Thoracic aorta (tissue), 2 donors: ENCODE measurements at regions not wholly inside any gene's neighbourhood (a gene's known extent, or its start where the extent isn't known, plus 50 kb on each side); places are given as distances from the start of the nearest gene placed in this dataset.

ENCODE experiments used
- ATAC-seq: fragments of 150-250 bp; one replicate; pipeline ENCODE4 v1.8.0; 2017; ENCODE audit warnings: low read depth; ENCODE audit not compliant: insufficient number of reproducible peaks, low FRiP score
- DNase-seq: peaks from one replicate; pipeline ENCODE4 v3.0.0-alpha.2; 2020; ENCODE audit warnings: low spot score
- H3K27ac ChIP-seq, 2 donors: fragments of 200-600 bp; sonication (generic); 1 replicate in 1 of 2; 2 replicates in 1 of 2; pipeline ENCODE4 v1.5.1; 2016; ENCODE audit warnings: mild to moderate bottlenecking in 2 of 2, moderate library complexity in 2 of 2
- H3K27me3 ChIP-seq: fragments of 200-600 bp; sonication (generic); replicated peaks from 2 replicates; pipeline ENCODE4 v1.6.0; 2016; ENCODE audit warnings: mild to moderate bottlenecking; ENCODE audit not compliant: insufficient read depth
- H3K36me3 ChIP-seq: fragments of 200-600 bp; sonication (generic); one replicate; pipeline ENCODE4 v1.5.1; 2016
- H3K4me1 ChIP-seq, 2 donors: fragments of 200-600 bp; sonication (generic); 1 replicate in 1 of 2; 2 replicates in 1 of 2; pipeline versions ENCODE4 v1.5.1 to v1.6.0; 2016; ENCODE audit warnings: low read depth in 2 of 2, mild to moderate bottlenecking in 1 of 2; ENCODE audit not compliant: control insufficient read depth in 1 of 2
- H3K4me3 ChIP-seq: fragments of 200-600 bp; sonication (generic); 2 replicates; pipeline ENCODE4 v1.5.1; 2016; ENCODE audit warnings: mild to moderate bottlenecking
- H3K9me3 ChIP-seq: fragments of 200-600 bp; sonication (generic); 2 replicates; pipeline ENCODE4 v1.5.1; 2016
- CTCF ChIP-seq: fragments of 200-600 bp; sonication (generic); IDR thresholded peaks from one replicate; pipeline ENCODE4 v1.5.1; 2019; ENCODE audit warnings: antibody characterized with exemption

- H3K9me3 ChIP-seq = no peaks in the 10 kb centered on the region
- no peaks in the 10 kb centered on the region for H3K27me3 ChIP-seq
- no peak for TF ChIP-seq CTCF
- no peak overlapping the region for H3K4me3 ChIP-seq
- H3K36me3 ChIP-seq = no peaks in the 10 kb centered on the region
- no peak overlapping the region for H3K27ac ChIP-seq
- no peak for DNase-seq
- H3K4me1 ChIP-seq = no peaks in the 10 kb centered on the region
- ATAC-seq = no peak
Observed at GRCh38 chr13:54999399-54999907, 1970.8 kb downstream of the OLFM4 start.

GRCh38 chr13:55000043-55000442 lies 1971.4 kb downstream of the OLFM4 start:
- Histone ChIP-seq H3K4me1 (no peaks in the 10 kb centered on the region), H3K27ac (no peak overlapping the region), H3K4me3 (no peak overlapping the region), H3K27me3 (no peaks in the 10 kb centered on the region), H3K9me3 (no peaks in the 10 kb centered on the region), H3K36me3 (no peaks in the 10 kb centered on the region)
- DNase-seq = no peak
- TF ChIP-seq CTCF = no peak
- no peak for ATAC-seq

- H3K27ac ChIP-seq = no peak overlapping the region
- no peak overlapping the region for H3K4me3 ChIP-seq
- no peaks in the 10 kb centered on the region for H3K27me3 ChIP-seq
- no peaks in the 10 kb centered on the region for H3K4me1 ChIP-seq
- TF ChIP-seq CTCF = no peak
- no peak for DNase-seq
- no peaks in the 10 kb centered on the region for H3K36me3 ChIP-seq
- no peak for ATAC-seq
- no peaks in the 10 kb centered on the region for H3K9me3 ChIP-seq
Observed at GRCh38 chr13:55000844-55001243, 1972.2 kb downstream of the OLFM4 start.

GRCh38 chr13:55001881-55002280 lies 1973.3 kb downstream of the OLFM4 start:
- TF ChIP-seq CTCF = no peak
- DNase-seq (no peak), ATAC-seq (no peak)
- no peaks in the 10 kb centered on the region for H3K27me3 ChIP-seq
- no peaks in the 10 kb centered on the region for H3K4me1 ChIP-seq
- no peak overlapping the region for H3K4me3 ChIP-seq
- no peaks in the 10 kb centered on the region for H3K9me3 ChIP-seq
- H3K36me3 ChIP-seq = no peaks in the 10 kb centered on the region
- no peak overlapping the region for H3K27ac ChIP-seq

- DNase-seq (no peak), ATAC-seq (no peak)
- H3K27me3 ChIP-seq = no peaks in the 10 kb centered on the region
- no peaks in the 10 kb centered on the region for H3K4me1 ChIP-seq
- H3K36me3 ChIP-seq = no peaks in the 10 kb centered on the region
- H3K4me3 ChIP-seq = no peak overlapping the region
- no peak for TF ChIP-seq CTCF
- no peaks in the 10 kb centered on the region for H3K9me3 ChIP-seq
- H3K27ac ChIP-seq = no peak overlapping the region
Observed at GRCh38 chr13:55007681-55008080, 1979.1 kb downstream of the OLFM4 start.
